Urothelium cell line (cell line): ENCODE measurements at regions not wholly inside any gene's neighbourhood (a gene's known extent, or its start where the extent isn't known, plus 50 kb on each side); places are given as distances from the start of the nearest gene placed in this dataset.

Experiments used
- DNase-seq: peaks from one replicate; pipeline ENCODE4 v3.0.0; 2011; ENCODE audit warnings: low spot score, mixed read lengths
- FAIRE-seq: peaks from 2 replicates; lab custom pipeline; 2011; peaks lifted over from hg19 to GRCh38; lab: Jason Lieb, UNC

DNA sequence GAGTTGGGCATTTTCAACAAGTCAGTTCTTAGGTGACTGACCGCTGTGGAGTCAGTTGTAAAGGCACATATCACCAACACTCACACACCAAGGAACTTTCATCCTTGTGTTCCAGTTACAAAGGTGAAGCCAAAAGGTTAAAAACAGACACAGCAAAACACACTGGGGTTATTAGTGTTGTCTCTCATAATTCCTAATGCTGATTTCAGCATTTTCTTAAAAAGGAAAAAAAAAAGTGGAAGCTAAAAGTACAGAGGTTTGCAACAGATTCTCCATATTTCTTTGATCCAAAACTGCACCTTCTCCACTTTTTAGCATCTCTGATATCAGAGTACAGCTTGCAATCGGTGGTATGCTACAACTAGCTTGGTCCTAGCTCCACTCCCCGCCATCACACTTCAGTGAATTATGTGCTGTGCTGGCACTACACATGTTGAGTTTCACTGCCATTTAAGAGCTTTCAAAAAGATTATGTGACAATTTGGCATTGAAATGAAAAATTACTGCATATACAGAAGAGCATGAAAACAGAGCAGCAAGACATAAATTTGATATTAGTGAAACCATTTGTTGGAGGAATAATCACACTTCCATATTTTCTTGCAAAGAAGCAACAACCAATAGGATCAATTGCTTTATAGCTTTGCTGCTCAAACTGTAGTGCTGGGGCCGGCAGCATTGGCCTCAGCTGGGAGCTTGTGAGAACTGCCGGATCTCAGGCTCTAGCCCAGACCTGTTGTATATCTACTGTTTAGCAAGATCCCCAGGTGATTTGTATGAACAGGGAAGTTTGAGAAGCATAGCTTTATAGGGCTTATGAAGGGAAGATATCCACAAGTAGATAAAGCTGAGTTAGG is 62.3 kb upstream of the DAPL1 start:
- FAIRE-seq (no peak), DNase-seq (no peak)

- FAIRE-seq = no peak
- no peak for DNase-seq
Observed at GRCh38 chr2:158733430-158733755, 61.7 kb upstream of the DAPL1 start.

- FAIRE-seq (no peak), DNase-seq (no peak)
Observed at GRCh38 chr2:158734442-158734841, 60.7 kb upstream of the DAPL1 start.

GRCh38 chr2:158735822-158736580 is 59.1 kb upstream of the DAPL1 start:
- no peak for DNase-seq

DNA sequence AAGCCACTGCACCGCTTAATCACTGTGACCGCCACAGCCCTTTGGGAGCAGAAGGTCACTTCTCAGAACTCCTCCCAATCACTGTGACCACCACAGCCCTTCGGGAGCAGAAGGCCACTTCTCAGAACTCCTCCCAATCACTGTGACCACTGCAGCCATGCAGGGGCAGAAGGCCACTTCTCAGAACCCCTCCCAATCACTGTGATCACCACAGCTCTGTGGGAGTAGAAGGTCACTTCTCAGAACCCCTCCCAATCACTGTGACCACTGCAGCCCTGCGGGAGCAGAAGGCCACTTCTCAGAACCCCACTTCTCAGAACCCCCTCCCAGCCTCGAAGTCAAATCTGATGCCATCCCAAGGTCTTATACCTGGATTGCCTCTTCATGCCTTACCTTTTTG is 56.8 kb upstream of the DAPL1 start:
- DNase-seq (no peak), FAIRE-seq (no peak)

More at GRCh38 chr2:158735822-158736580, 59.1 kb upstream of the DAPL1 start:
- no peak for FAIRE-seq

DNA sequence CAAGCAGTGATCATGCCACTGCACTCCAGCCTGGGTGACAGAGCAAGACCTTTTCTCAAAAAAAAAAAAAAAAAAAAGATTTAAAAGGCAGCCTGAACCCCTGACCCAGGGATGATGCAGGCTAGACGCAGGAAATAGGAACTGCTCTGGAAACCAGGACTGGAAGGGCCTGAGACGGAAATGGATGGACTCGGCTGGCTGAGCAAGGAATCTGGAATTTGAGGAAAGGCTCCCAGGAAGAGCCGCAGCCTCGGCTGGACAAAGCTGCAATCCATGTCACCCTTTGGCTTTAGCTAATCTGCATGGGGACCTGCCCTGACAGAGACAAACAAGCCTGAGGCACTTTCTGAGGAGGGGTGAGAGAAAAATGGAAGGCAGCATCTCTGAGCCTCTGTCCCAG is 55.0 kb upstream of the DAPL1 start:
- no peak for FAIRE-seq

DNA sequence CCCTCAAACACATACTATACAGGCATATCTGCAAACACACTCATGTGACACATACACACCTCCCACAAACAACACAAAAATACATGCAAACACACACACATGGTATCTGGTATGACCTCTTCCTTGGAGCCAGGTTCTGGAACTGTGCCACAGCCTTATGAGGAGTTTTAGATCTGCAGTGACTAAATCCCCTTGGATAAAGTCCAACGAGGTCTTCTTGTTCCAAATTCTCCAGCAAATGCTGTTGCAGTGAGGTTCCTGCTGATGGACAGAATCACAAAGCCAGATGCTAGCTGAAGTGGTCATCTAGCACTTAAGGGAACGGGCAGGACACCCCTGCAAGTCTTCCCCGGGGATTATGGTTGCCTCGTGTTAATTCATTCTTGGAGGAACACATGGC is 54.5 kb upstream of the DAPL1 start:
- no peak for DNase-seq
- FAIRE-seq = peak; percentile 23

More for the DNA sequence above, 55.0 kb upstream of the DAPL1 start:
- DNase-seq = no peak

DNA sequence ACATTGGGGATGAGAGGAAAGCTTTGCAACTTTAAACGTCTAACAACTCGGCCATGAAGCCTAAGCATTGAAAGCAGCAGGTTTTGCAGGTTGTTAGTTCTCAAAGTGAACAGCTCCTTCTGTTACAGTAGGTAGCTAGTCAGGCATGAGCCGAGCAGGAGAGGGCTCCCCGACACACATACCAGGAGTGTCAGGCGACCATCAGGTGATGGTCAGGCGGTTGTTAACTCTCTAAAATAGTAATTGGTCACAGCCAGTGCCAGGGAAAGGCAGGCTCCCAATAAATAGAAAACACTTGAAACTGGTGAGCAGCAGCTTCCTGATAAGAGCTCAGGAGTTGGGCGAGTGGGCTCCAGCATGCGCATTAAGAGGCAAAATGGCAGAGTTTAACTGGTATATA is 53.5 kb upstream of the DAPL1 start:
- FAIRE-seq = no peak
- no peak for DNase-seq

- no peak for FAIRE-seq
- no peak for DNase-seq
Observed at GRCh38 chr2:158742536-158742935, 52.6 kb upstream of the DAPL1 start.

GRCh38 chr2:158743466-158743865 is 51.7 kb upstream of the DAPL1 start:
- DNase-seq = no peak
- FAIRE-seq = no peak

- no peak for DNase-seq
- FAIRE-seq = no peak
Observed at GRCh38 chr2:158743879-158744278, 51.2 kb upstream of the DAPL1 start.

DNA sequence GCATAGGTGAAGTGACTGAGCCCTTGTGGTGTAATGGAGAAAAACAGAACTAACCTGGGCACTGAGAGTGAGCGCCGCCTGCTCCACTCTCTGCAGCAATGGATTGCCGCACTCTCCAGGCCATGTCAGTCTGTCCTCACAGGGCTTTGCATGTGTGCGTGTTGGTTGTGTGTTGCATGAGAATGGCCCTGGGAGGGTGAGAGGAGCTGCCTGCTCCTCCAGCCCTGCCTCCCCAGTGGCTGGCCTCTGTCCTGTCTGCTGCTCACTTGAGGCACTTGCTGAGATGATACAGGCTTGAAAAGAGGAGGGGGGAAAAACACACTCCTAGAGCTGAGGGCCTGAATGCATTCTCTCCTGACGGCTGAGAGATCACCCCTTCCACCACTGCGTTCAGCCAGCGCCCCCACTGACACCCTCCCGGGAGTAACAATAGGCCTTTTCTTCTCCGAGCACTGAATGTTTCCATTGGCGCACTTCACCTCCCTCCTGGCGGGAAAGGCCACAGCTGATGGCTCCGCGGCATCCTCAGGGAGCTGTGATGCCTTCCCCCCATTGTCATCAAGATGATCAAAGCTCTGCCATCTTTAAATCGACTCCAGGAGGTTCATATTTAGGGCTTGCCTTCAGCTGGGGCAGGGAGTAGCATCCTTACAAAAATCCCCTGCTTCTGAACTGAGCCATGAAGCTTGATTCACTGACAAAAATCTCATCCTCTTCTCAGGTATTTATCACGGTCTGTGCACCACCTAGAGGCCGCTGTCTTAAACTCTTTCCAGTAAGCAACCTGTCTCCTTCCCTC is 49.9 kb upstream of the DAPL1 start:
- DNase-seq (peak; percentile 53), FAIRE-seq (no peak)
